ENCODE measurements at regions not wholly inside any gene's neighbourhood (a gene's known extent, or its start where the extent isn't known, plus 50 kb on each side); places are given as distances from the start of the nearest gene placed in this dataset.

GRCh38 chr5:34516166-34516565 is 140.0 kb upstream of the RAI14 start:
- TF ChIP-seq CTCF (conservative IDR thresholded peaks at IDR 0.05 in 1 of 2, IDR thresholded peaks at IDR 0.05 in 1 of 2; ENCODE audit: extremely low read depth in 1 of 2, insufficient read depth in 1 of 2, low read depth in 1 of 2, low read length in 2 of 2) (no peak), EZH2 (IDR thresholded peaks at IDR 0.05; ENCODE audit: borderline replicate concordance, low read length) (no peak)
